ENCODE measurements at regions not wholly inside any gene's neighbourhood (a gene's known extent, or its start where the extent isn't known, plus 50 kb on each side); places are given as distances from the start of the nearest gene placed in this dataset.

GRCh38 chr1:29943034-29943433 is 706.7 kb downstream of the PTPRU start (continued):
- TF ChIP-seq ZNF367 (CRISPR knock-in tag; IDR thresholded peaks at IDR 0.05; ENCODE audit: borderline replicate concordance) = no peak
- TF ChIP-seq HNF4G (IDR thresholded peaks at IDR 0.05; ENCODE audit: borderline replicate concordance, low read depth, low read length) = no peak
- TF ChIP-seq HNF4G (CRISPR knock-in tag; IDR thresholded peaks at IDR 0.05; ENCODE audit: borderline replicate concordance, low read depth) = no peak
- no peak for TF ChIP-seq BRCA1 (CRISPR knock-in tag; IDR thresholded peaks at IDR 0.05)
- TF ChIP-seq TBX2 (CRISPR knock-in tag; IDR thresholded peaks at IDR 0.05; ENCODE audit: borderline replicate concordance) = no peak
- TF ChIP-seq, protein P1, sequence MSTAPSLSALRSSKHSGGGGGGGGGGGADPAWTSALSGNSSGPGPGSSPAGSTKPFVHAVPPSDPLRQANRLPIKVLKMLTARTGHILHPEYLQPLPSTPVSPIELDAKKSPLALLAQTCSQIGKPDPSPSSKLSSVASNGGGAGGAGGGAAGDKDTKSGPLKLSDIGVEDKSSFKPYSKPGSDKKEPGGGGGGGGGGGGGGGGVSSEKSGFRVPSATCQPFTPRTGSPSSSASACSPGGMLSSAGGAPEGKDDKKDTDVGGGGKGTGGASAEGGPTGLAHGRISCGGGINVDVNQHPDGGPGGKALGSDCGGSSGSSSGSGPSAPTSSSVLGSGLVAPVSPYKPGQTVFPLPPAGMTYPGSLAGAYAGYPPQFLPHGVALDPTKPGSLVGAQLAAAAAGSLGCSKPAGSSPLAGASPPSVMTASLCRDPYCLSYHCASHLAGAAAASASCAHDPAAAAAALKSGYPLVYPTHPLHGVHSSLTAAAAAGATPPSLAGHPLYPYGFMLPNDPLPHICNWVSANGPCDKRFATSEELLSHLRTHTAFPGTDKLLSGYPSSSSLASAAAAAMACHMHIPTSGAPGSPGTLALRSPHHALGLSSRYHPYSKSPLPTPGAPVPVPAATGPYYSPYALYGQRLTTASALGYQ (CRISPR knock-in tag; IDR thresholded peaks at IDR 0.05) = no peak
- TF ChIP-seq MTF1 (CRISPR knock-in tag; IDR thresholded peaks at IDR 0.05) = no peak
- no peak for TF ChIP-seq FOXP4 (CRISPR knock-in tag; IDR thresholded peaks at IDR 0.05)
- TF ChIP-seq HES4 (CRISPR knock-in tag; IDR thresholded peaks at IDR 0.05; ENCODE audit: borderline replicate concordance) = no peak
- TF ChIP-seq ZNF382 (CRISPR knock-in tag; IDR thresholded peaks at IDR 0.05; ENCODE audit: borderline replicate concordance) = no peak
- no peak for TF ChIP-seq ZFP36L1 (CRISPR knock-in tag; IDR thresholded peaks at IDR 0.05)
- no peak for TF ChIP-seq AGO2 (optimal IDR thresholded peaks at IDR 0.05; ENCODE audit: low read depth, low read length)
- TF ChIP-seq TSC22D2 (CRISPR knock-in tag; IDR thresholded peaks at IDR 0.05; ENCODE audit: borderline replicate concordance) = no peak
